Posterior cingulate gyrus (tissue), 11 donors: ENCODE measurements at regions not wholly inside any gene's neighbourhood (a gene's known extent, or its start where the extent isn't known, plus 50 kb on each side); places are given as distances from the start of the nearest gene placed in this dataset.

ENCODE experiments used
- DNase-seq, 10 donors: peaks; one replicate each; pipeline versions ENCODE4 v3.0.0 to v3.0.0-alpha.2; 2020 to 2021; ENCODE audit warnings: mixed read lengths in 3 of 10
- intact Hi-C: fragments of 100-400 bp; cut with DNase I; formaldehyde crosslinking; loops from one replicate; pipeline ENCODE4 v1.15.1; 2023

DNA sequence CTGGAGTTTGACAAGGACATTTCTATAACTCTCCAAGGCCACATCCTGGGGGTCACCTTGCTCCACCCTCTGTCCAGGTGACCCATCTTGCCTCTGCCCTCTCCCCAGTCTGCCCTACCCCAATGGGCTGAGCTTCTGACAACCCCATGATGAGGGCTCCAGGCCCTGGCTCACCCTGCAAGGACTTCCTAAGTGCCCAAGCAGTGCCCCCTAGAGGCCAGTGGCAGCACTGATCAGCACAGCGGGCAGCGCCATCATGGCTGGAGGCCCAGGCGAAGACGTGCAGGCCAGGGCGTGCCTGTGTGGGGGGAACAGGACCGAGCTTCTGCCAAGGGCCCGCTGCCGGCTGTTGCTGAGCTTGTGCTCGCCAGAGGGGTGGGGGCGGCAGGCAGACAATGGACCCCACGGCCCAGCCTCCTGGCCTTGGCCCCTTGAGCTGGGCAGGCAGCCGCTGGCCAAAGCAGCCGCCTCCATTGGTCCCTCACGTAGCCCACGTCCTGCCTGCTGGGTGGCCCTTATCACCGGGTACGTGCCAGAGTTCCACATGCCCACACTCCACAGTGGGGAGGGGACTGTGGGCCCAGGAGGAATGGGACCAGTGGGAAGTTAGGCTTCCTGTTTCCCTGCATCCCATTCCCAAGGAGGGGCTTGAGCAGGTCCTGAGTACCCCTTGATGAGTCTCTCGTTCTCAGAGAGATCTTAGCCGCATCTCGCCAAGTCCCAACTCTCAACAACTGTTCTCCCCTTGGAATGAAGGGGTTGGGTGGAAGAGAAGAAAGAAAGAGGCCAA is 64.3 kb downstream of the MRPL14 start:
- DNase-seq, result peak in 9 of 10 donors; percentile 46 to 93 (median 70)
- intact Hi-C loops, result no loop called here

DNA sequence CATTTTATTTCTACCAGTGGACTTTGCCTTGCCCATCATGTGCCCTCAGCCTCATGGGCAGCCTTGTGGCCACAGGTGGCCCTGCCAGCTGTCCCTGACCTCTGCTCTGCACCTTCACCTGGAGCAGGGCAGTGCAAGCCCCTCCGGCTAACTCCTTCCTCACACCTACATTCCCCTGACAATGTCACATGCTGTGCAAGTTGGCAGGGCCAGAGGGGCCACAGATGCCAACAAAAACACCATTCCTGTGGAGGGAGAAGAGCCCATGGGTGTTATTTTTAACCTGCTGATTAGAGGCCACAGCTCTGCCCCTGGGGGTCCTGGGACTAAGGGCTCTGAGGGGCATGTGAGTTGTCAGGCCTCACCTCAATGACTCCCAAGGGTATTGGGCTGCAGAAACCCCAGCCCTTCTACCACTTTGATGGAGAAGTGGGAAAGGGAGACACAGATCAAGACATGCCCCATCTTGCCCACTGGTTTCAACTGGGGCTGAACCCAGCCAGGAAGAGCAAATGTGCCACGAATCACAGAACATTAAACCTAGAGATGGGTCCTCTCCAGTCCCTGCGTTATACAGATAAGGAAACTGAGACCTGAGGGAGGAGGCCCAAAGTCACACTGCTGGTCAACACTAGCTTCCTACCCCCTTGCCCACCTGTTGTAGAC is 65.0 kb downstream of the MRPL14 start:
- peak in 2 of 10 donors; percentile 58 to 67 for DNase-seq
- intact Hi-C loops, result no loop called here

DNA sequence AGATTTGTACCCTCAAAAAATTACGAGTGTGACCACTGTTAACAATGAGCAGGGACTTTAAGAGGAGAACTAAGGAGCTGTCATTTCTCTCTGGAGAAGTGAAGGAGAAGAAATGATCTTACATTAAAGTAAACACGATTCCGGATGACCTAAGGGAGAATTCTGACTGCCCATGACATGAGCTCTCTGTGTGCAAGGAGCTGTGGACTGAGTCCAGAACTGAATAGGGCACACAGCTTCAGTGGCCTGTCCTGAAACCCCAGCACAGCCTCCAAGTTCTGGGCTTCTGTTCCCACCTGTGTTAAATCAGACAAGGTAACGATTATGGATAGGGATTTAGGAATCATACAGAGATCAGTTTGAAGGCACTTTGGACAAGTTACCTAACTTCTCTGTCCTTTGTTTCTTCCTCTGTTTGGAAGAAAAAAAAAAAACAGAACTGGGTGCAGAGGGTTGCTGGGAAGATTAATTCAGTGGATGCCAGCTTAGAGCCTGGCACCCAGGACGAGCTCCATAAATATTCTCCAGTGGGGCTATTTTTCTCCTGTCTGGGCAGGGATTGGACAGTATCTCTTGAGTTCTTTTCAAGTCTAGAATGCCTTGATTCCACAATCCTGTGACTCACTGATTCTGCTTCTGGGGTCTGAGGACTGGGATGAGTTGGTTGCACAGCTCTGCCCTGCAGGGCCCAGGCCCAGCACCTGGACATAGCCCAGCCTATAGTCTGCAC is 65.7 kb downstream of the MRPL14 start:
- intact Hi-C loops, result no loop called here
- peak in 2 of 10 donors; percentile 2 to 64 for DNase-seq

DNA sequence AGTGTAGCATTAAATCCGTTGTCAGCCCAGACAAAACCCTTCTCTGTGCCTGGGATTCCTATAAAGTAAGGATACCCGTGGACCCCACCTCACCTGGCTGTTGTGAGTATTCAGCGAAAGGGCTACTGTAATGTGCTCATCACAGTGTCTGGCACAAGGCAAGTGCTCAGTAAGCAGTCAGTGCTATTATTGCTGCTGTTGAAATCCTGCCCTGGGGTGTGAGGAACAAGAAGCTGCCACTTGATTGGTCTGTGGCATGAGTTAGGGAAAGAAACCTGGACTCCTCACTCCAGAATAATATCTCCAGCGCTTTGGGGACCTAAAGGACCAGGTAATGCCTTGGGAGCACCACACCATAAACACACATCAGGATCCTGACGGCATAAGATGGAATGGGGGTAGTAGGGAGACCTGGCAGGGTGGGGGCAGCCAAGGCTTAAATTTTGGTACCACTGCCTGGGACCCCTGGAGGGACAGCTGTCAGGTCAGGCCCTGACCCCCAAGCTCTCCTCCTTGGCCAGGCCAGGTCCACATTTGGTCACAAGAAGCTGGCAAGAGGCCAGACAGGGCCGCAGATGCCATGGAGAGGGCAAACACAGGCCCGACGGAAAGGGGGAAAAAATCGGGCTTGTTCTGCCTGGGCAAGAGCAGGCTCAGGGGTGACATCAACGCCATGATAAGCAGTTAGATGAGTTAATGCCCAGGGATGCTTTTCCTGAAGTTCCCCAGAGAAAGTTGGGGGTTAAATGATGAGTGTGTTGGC is 66.5 kb downstream of the MRPL14 start:
- intact Hi-C loops, result no loop called here
- peak in 1 of 10 donors; percentile 37 for DNase-seq

DNA sequence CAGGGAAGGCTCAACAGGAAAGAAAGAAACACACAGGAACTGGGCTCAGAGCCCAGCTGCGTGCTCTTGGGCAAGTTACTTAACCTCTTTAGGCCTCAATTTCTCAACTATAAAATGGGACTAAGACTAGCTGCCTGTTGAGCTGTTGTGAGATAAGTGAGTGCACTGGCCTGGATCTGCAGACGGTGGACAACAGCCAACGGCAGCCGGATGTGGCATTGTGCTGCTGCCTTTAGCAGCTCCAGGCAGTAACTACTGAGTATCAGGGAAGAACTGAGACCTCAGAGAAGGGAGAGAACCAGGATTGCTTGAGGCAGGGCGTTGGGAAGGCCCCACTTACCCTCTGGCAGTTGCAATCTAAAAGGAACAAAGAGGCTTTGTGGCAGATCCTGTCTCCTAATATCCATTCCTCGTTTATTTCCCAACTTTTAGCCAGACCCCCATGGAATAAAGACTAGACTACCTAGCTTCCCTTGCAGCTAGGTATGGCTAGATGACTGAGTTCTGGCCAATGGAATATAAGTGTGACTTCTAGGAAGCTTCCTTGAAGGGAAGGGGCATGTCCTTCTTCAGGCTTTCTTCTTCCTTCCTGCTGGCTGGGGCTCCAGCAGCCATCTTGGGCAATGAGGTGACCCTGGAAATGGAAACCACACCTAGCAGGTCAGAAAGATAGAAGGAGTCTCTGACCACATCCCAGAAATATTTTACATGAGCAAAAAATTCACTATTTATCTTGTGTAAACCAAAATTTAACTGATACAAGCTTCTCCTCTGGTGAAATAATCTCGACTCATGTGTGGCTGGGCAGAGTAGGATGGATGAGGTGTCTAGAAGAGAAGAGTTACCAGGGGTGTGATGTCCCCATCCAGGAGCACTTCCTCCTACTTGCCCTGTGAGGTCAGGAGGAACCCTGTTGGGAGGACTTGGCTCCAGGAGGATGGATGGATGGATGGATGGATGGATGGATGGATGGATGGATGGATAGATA is 67.6 kb downstream of the MRPL14 start:
- intact Hi-C loops, result no loop called here
- peak in 1 of 10 donors; percentile 57 for DNase-seq

DNA sequence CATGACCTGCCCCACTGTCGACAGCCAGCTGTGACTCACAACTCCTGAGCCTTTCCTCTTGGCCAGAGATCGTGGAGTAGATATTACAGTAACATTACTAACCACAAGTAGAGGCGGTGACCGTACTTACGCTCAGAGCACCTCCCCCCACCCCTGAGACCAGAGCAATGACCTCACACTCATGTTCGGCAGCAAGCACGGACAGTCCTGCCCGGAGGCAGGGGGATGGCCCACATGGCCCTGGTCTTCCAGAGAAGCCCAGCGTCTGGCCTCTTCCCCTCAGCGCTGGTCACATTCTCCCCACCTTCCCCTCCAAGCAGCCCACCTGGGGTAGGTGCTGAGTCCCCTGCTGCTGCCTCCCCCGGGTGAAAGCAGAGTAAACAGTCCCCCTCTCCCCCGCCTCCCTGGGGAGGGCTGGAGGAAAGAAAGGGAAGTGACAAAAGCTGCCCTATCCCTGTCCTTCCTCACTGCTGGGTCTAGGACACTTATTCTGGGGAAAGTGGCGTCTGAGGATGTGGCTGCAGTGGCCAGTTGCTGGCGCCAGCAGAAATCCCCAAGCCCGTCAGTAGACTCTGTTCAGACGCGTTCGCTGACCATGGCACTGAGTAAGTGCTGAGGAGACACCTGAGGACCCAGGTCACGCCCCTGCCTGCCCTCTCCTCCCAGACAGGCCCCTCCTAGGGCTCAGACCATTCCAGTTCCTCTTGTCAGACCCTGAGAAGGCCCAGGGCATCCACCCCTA is 68.5 kb downstream of the MRPL14 start:
- intact Hi-C loops, result no loop called here
- DNase-seq, result peak in 1 of 10 donors; percentile 83

DNA sequence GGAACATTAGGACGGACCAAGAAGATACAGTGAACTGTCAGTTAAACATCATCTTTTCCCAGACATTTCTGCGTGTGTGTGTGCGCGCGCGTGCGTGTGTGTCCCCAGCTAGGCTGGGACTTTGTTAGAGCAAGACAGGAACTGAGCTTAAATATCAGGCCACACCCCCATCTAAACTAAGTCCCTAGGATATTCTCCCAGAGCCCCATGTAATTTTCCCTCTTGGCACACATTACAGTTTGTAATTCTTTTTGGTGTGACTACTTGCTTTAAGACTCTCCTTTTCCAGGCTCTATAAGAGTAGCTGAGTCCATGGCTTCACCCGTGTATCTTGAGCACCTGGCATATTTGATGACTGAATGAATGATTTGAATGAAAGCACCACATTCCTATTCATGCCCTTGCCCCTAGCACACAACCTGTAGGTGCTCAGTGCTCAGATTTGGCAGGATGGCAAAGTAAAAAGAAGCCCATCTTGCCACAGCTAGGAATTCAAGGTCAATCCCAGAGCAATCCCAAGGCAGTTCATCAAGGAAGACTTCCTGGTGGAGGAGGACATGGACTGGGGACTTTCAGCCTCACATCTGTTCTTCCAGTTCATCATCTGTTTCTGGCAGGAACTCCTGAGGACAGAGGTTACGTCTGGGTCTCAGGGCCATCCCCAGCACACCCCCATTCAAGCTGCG is 69.2 kb downstream of the MRPL14 start:
- intact Hi-C loops, result no loop called here
- peak in 1 of 10 donors; percentile 34 for DNase-seq

DNA sequence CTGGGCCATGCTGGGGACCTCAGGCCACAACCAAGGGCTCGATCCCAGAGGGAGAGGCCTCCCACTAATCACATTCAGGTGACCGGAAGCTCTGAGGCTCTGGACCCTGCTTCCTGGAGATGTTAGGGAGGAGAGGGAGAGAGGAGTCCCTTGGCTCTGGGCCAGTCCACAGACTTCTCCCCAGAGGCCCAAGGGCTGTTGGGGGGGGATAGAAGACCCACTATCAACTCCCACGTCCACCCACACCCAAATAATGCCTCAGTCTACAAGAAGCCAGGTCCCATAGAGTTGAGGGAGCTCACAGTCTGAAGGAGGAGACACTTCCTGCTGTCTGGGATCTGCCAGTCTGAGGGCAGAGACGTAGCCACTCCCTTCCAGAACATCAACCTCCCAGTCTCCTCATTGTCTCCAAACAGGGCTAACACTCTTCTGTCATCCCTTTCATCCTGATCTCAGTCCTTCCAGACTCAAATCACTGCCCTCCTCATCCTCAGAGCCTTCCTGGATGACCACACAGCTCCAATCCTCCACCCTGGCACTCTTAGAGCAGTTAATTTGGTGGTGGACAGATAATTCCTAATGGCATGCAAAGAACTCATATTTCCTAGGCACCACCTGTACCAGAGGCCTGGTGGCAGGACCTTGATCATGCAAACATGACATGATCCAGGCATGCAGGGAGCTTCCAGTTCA is 69.9 kb downstream of the MRPL14 start:
- intact Hi-C loops, result no loop called here

DNA sequence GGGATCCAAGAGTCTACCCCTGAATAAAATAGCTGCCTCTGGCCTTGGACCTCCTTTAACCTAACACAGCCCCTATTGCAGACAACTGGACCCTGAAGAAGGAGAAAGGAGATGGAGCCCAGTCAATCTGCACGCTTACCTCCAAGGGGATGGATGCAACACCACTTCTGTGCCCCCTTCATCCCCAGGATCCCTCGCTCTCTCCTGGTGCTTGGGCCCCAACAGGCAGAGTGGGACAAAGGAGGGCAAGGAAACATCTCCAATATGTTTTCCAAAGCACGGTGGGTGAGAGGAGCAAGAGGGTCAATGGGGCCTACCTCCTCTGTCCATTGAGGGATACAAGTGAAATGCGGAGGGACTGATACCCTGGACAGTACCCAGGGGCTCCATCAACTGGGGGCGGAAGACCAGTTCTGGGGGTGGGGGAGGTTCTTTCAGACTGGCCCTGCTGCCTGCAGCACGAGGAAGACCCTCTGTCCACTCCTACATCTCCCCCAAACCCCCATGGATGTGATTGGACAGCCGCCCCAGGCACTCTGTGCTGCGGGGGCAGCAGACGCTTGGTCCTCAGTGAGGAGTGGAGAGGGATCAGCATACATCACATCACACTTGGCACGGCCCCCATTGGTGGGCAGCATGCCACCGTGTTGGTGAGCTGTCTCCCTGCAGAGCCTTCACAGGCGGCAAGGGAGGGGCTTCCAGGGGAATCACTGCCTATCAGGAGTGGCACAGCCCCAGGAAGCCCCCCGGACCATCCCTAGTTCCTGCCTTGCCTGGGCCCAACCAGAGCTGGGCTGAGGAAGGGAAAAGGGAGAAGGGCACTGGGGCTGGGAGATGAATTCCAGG is 70.6 kb downstream of the MRPL14 start:
- peak; percentile 63 to 98 (median 90) for DNase-seq
- intact Hi-C loops, result no loop called here

More for the DNA sequence above, 69.9 kb downstream of the MRPL14 start:
- DNase-seq, result no peak

DNA sequence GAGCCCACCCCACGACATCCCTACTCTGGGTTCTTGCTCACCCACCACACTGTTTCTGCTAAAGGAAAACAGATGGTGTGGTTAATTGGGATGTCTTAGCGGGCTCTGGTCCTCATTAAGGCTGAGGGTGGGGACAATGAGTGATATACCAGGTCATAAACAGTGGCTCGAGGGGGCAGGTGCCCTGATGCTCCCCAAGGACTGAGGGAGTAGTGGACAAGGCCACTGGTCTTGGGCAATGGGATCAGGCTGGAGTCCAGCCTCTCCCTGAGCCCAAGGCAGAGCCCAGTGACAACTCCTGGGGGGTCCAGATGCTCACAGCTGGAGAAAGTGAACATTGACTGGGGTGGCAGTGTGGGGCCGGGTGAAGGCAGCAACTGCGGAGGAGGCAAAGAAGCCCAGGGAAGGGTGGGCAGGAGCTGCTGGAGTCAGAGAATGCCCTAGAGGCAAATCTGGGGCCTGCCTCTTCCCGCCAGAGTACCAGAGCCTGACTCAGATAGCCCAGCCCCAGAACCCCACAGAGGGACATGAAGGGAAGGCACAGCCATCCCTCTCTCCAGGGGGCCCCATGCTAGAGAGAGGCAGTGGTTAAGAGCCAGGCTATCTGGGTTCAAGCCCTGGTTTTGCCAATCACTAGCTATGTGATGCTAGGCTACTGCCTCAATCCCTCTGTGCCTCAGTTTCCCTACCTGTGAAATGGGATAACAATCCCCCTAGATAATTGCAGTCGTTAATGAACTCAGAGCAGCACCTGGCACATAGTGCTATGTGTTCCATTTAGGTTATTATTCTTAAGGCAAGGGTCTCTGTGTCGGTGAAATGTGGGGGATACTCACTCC is 72.3 kb downstream of the MRPL14 start:
- peak in 3 of 10 donors; percentile 10 to 51 (median 29) for DNase-seq
- intact Hi-C loops, result no loop called here

DNA sequence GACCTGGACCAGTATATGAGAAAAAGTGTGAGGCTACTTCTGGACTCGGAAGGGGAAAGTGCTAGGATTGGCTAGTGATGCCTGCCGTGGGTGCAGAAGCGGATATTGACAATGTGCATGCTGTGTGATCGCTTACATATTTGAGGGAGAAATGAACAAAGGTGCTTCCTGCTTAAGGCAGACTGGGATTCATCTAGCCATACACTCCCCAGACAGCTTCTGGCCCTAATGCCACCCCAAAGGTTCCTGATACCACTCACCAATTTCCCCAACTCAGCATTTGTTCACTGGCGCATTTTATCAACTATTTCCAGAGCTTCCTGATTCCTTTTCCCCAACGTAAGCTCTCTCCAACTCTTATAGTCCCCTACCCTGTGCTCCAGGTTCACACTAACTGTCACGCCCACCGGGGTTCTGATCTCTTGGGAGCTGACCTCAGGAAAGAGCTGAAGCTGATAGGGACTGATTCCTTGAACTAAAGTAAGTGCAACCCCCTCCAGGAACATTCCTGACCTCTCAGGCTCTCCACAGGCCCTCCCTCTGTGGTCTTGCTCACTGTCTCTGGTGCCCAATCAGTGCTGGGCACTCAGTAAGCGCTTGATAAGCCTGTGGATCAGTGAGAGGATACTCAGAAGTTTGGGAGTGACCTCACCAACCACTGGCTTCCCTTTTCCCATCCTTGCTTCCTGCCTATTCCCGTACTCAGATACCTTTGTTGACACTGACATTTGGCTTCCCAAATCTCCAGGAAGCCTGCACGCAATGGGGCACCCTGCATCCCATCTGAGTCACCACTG is 73.3 kb downstream of the MRPL14 start:
- intact Hi-C loops, result no loop called here
- DNase-seq, result peak in 3 of 10 donors; percentile 7 to 30 (median 25)

DNA sequence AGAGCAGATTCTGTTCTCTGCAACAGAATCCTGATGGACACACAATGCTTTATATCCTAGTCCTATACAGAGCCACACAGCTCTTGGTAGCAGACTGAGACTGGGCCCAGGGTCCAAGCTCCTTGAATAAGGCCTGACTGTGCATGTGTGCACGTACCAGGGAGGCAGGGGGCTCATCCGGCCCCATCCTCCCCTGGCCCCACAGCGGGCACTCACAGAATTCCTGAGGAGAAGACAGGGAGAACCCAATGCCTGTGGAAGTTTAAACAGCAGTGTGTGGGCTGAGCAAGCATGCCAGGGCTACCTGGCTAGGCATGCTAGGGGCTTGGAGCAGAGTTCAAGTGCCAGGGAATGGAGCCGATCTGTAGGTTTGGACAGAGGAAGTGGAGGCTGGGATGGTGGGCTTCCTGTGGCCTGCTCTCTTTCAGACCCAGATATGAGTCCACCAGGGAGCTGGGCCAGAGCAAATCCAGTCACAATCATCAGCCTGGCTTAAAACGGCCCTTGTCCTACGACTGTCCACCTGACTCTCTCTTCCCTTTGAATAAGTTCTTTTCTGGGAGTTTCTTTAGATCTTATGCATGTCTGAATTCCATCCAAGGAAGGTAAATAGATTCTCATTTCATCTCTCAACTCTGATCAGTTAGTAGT is 74.0 kb downstream of the MRPL14 start:
- peak in 3 of 10 donors; percentile 31 to 64 (median 55) for DNase-seq

DNA sequence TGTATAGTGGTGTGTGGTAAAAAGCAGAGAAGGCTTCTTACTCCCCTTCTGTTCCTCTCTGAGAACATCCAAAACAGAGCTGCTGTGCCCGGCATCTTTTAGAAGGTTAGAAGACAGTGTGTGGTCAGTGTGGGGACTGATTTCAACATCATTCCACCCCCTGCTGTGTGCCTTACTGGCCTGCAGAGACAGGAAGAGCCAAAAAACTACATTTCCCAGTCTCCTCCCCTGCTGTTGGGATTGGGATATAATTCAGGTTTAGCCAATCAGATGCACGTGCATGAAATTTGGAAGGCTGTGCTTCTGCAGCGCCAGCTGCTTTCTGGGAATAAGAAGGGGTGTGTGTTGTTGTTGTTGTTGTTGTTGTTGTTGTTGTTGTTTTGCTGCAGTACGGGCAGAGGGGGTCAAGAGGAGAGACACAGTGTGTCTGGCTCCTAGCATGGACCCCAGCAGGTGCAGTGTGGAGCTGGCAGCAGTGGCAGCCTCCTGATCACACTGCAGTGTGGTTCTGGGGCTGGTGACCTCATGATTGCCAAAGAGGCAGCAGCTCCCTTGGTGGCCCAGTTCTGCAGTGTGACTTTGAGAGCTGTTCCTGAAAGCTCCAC is 74.7 kb downstream of the MRPL14 start:
- peak in 6 of 10 donors; percentile 31 to 90 (median 67) for DNase-seq
- intact Hi-C loops, result no loop called here

More for the DNA sequence above, 74.0 kb downstream of the MRPL14 start:
- intact Hi-C loops, result no loop called here

DNA sequence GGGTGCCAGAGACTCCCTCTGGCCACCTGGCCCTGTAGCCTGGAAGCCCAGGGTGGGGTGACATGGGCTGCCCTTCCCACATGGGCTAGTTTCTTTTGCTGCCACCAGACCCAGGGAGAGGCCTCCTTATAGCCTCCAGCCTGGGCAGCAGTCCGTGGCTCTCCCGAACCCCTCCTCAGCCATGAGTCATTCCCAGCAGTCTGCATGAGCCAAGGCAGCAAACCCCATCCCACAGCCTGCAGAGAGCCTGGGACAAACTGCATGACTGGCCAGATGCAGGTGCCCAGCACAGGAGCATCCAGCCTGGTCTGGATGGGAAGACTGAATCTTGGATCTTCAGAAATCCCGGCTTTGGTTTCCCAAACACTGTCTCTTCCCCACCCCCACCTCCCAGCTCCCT is 75.7 kb downstream of the MRPL14 start:
- intact Hi-C loops, result no loop called here
- DNase-seq, result peak in 3 of 10 donors; percentile 61 to 90 (median 82)
